OCI-M2 (cell line): ENCODE measurements at regions not wholly inside any gene's neighbourhood (a gene's known extent, or its start where the extent isn't known, plus 50 kb on each side); places are given as distances from the start of the nearest gene placed in this dataset.
"Not testable (repeated sequence)": the region's sequence is repeated elsewhere in the genome, so short reads cannot be mapped to it uniquely, and the experiment has no call there.

Experiments used
- DNase-seq: peaks from one replicate; lab custom pipeline; 2025; ENCODE audit not compliant: unreplicated experiment; lab: John Stamatoyannopoulos, UW

- no peak for DNase-seq
These were observed 663.7 kb upstream of the LRATD1 start for GRCh38 chr2:13968811-13969210.

- no peak for DNase-seq
These were observed 646.3 kb upstream of the LRATD1 start for GRCh38 chr2:13986119-13986720.

GRCh38 chr2:13996527-13996926 lies 636.0 kb upstream of the LRATD1 start:
- no peak for DNase-seq

- DNase-seq = no peak
These were observed 621.3 kb upstream of the LRATD1 start for GRCh38 chr2:14011190-14011589.

- no peak for DNase-seq
These were observed 617.3 kb upstream of the LRATD1 start for GRCh38 chr2:14015113-14015630.

- DNase-seq = no peak
These were observed 616.1 kb upstream of the LRATD1 start for GRCh38 chr2:14016289-14016955.

GRCh38 chr2:14018620-14019019 lies 613.9 kb upstream of the LRATD1 start:
- DNase-seq = no peak

GRCh38 chr2:14023558-14023957 lies 609.0 kb upstream of the LRATD1 start:
- no peak for DNase-seq

GRCh38 chr2:14039134-14039533 lies 593.4 kb upstream of the LRATD1 start:
- no peak for DNase-seq

GRCh38 chr2:14047491-14047890 lies 585.0 kb upstream of the LRATD1 start:
- no peak for DNase-seq

GRCh38 chr2:14051401-14051800 lies 581.1 kb upstream of the LRATD1 start:
- no peak for DNase-seq

GRCh38 chr2:14053105-14053504 lies 579.4 kb upstream of the LRATD1 start:
- no peak for DNase-seq

GRCh38 chr2:14064346-14064745 lies 568.2 kb upstream of the LRATD1 start:
- no peak for DNase-seq

GRCh38 chr2:14072338-14072737 lies 560.2 kb upstream of the LRATD1 start:
- DNase-seq = no peak

- DNase-seq = no peak
These were observed 557.8 kb upstream of the LRATD1 start for GRCh38 chr2:14074691-14075090.

- DNase-seq = no peak
These were observed 552.9 kb upstream of the LRATD1 start for GRCh38 chr2:14079576-14079975.

GRCh38 chr2:14081521-14081920 lies 551.0 kb upstream of the LRATD1 start:
- no peak for DNase-seq

GRCh38 chr2:14082640-14083039 lies 549.9 kb upstream of the LRATD1 start:
- DNase-seq = no peak

GRCh38 chr2:14094592-14094991 lies 537.9 kb upstream of the LRATD1 start:
- DNase-seq = no peak

GRCh38 chr2:14099101-14099500 lies 533.4 kb upstream of the LRATD1 start:
- DNase-seq = not testable (repeated sequence)

- DNase-seq = no peak
These were observed 518.2 kb upstream of the LRATD1 start for GRCh38 chr2:14114275-14114674.

GRCh38 chr2:14120376-14120775 lies 512.1 kb upstream of the LRATD1 start:
- DNase-seq = no peak
